ENCODE measurements at regions not wholly inside any gene's neighbourhood (a gene's known extent, or its start where the extent isn't known, plus 50 kb on each side); places are given as distances from the start of the nearest gene placed in this dataset.

GRCh38 chr17:13403982-13404946 lies 197.5 kb downstream of the HS3ST3A1 start:
- POLR2A ChIA-PET, result no interaction called here

More at GRCh38 chr17:13403982-13404946, 197.5 kb downstream of the HS3ST3A1 start:
- CTCF ChIA-PET, result interaction anchor here (0.6 to 1.1 kb wide), 3 partner anchors 16 to 920 kb away, joined by 3 to 4 read pairs (median 4); no protein-coding TSS in a partner anchor
- H3K9me3 ChIP-seq (ENCODE audit: control insufficient read depth, insufficient read depth, low read depth, low read length), result no peaks in the 10 kb centered on the region
- H3K4me3 ChIP-seq (ENCODE audit: low read depth, low read length), result no peak overlapping the region
- no peaks in the 10 kb centered on the region for H3K36me3 ChIP-seq (ENCODE audit: control insufficient read depth in 2 of 2, insufficient read depth in 1 of 2, low read length in 2 of 2)
- TF ChIP-seq OSR2 (tag by site-specific recombination; IDR thresholded peaks at IDR 0.05), result no peak
- no peak for TF ChIP-seq ZNF366 (tag by site-specific recombination; conservative IDR thresholded peaks at IDR 0.05)
- TF ChIP-seq ZNF18 (tag by site-specific recombination; IDR thresholded peaks at IDR 0.05), result no peak
- no peak for TF ChIP-seq ZNF114 (tag by site-specific recombination; IDR thresholded peaks at IDR 0.05)
- no peak for TF ChIP-seq BCL11B (tag by site-specific recombination; IDR thresholded peaks at IDR 0.05; ENCODE audit: low read depth)
- TF ChIP-seq ZNF513 (tag by site-specific recombination; IDR thresholded peaks at IDR 0.05), result no peak
- TF ChIP-seq TCF7L2 (IDR thresholded peaks at IDR 0.05; ENCODE audit: borderline replicate concordance, low read depth, low read length), result no peak
- no peak for TF ChIP-seq ZNF76 (tag by site-specific recombination; IDR thresholded peaks at IDR 0.05; ENCODE audit: borderline replicate concordance, low read depth)
- no peak for TF ChIP-seq ZNF596 (tag by site-specific recombination; IDR thresholded peaks at IDR 0.05)
- TF ChIP-seq ZNF677 (tag by site-specific recombination; IDR thresholded peaks at IDR 0.05), result no peak
- TF ChIP-seq ZNF518A (tag by site-specific recombination; conservative IDR thresholded peaks at IDR 0.05; ENCODE audit: low read depth), result no peak
- no peak for TF ChIP-seq ZBTB11 (tag by site-specific recombination; conservative IDR thresholded peaks at IDR 0.05; ENCODE audit: low read depth)
- no peak for TF ChIP-seq ZNF2 (tag by site-specific recombination; IDR thresholded peaks at IDR 0.05)
- no peak for TF ChIP-seq ZNF510 (tag by site-specific recombination; IDR thresholded peaks at IDR 0.05; ENCODE audit: insufficient replicate concordance)
- TF ChIP-seq ZNF670 (tag by site-specific recombination; IDR thresholded peaks at IDR 0.05; ENCODE audit: low read depth), result no peak
- no peak for TF ChIP-seq ZNF600 (tag by site-specific recombination; IDR thresholded peaks at IDR 0.05)
- TF ChIP-seq ZNF354C (tag by site-specific recombination; IDR thresholded peaks at IDR 0.05; ENCODE audit: borderline replicate concordance, low read depth), result no peak
- TF ChIP-seq IKZF3 (tag by site-specific recombination; IDR thresholded peaks at IDR 0.05), result no peak
- TF ChIP-seq ZSCAN16 (tag by site-specific recombination; IDR thresholded peaks at IDR 0.05), result no peak
- H3K4me1 ChIP-seq (ENCODE audit: control insufficient read depth, insufficient read depth, low read length), result no peaks in the 10 kb centered on the region
- no peak overlapping the region for H3K27ac ChIP-seq (ENCODE audit: extremely low read depth, low read depth, low read length)
